ENCODE measurements at regions not wholly inside any gene's neighbourhood (a gene's known extent, or its start where the extent isn't known, plus 50 kb on each side); places are given as distances from the start of the nearest gene placed in this dataset.

- TF ChIP-seq CTCF (conservative IDR thresholded peaks at IDR 0.05 in 1 of 2, IDR thresholded peaks at IDR 0.05 in 1 of 2; ENCODE audit: low read depth in 1 of 2, low read length in 2 of 2) (no peak), EZH2 (IDR thresholded peaks at IDR 0.05; ENCODE audit: low read length, missing control alignments) (no peak)
These were observed 320.0 kb upstream of the ARRDC3 start for GRCh38 chr5:91703128-91703527.

Data from fibroblast of lung (primary cell).